Right lobe of liver (tissue), 4 donors: ENCODE measurements at regions not wholly inside any gene's neighbourhood (a gene's known extent, or its start where the extent isn't known, plus 50 kb on each side); places are given as distances from the start of the nearest gene placed in this dataset.

Experiments
- POLR2A ChIP-seq: fragments of 450-650 bp; IDR thresholded peaks from one replicate; pipeline ENCODE4 v1.6.1; 2017; ENCODE audit warnings: antibody characterized with exemption, mild to moderate bottlenecking
- TF ChIP-seq, protein P1 (sequence below), 4 donors: fragments of 200-600 bp in 3 of 4; fragments of 450-650 bp in 1 of 4; IDR thresholded peaks; one replicate each; pipeline versions ENCODE4 v1.5.1 to v1.8.0; 2016 to 2022; ENCODE audit warnings: antibody characterized with exemption in 4 of 4, mild to moderate bottlenecking in 2 of 4
- donor health status: DM: no; HTN: no; CAD: no.
- donor health status: DM: no; HTN: no; CAD: no.
- donor health status: DM: no; HTN: yes; CAD: no.

DNA sequence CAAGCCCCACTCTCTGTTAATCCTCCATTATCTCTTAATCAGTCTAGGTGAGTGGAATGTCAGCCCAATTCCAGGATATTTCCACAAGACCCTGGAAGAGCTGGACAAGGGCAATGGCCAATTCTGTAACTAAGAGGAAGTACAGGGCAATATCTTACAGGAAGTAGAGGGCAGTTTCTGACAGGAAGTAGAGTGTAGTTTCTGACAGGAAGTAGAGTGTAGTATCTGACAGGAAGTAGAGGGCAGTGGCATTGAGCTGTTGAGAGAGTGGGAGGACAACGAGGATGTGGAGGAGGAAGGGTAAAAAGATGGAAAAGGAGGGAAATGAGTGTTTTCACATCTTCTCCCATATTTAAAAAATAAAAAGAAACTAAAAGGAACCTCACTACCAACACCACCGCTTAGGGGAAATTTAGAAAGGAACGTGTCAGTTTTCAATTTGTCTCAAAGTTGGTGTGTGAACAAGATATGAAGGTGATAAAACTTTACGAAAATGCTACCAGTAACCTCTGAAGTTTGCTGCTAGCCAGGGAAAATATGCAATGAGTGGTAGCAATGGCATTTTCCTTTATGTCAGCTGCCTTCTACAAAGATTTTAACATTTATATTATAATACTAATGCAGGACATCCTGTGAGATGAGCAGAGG, 430.9 kb upstream of the HNRNPA3 start:
- TF ChIP-seq, protein P1, sequence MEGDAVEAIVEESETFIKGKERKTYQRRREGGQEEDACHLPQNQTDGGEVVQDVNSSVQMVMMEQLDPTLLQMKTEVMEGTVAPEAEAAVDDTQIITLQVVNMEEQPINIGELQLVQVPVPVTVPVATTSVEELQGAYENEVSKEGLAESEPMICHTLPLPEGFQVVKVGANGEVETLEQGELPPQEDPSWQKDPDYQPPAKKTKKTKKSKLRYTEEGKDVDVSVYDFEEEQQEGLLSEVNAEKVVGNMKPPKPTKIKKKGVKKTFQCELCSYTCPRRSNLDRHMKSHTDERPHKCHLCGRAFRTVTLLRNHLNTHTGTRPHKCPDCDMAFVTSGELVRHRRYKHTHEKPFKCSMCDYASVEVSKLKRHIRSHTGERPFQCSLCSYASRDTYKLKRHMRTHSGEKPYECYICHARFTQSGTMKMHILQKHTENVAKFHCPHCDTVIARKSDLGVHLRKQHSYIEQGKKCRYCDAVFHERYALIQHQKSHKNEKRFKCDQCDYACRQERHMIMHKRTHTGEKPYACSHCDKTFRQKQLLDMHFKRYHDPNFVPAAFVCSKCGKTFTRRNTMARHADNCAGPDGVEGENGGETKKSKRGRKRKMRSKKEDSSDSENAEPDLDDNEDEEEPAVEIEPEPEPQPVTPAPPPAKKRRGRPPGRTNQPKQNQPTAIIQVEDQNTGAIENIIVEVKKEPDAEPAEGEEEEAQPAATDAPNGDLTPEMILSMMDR (IDR thresholded peaks at IDR 0.05) = no peak
- no peak for TF ChIP-seq POLR2A
